GM19455 (cell line): ENCODE measurements at regions not wholly inside any gene's neighbourhood (a gene's known extent, or its start where the extent isn't known, plus 50 kb on each side); places are given as distances from the start of the nearest gene placed in this dataset.

Experiments
- ATAC-seq: cut with Tn5 transposase; IDR thresholded peaks from one replicate; pipeline ENCODE4 v1.9.1; 2021; ENCODE audit not compliant: unreplicated experiment

DNA sequence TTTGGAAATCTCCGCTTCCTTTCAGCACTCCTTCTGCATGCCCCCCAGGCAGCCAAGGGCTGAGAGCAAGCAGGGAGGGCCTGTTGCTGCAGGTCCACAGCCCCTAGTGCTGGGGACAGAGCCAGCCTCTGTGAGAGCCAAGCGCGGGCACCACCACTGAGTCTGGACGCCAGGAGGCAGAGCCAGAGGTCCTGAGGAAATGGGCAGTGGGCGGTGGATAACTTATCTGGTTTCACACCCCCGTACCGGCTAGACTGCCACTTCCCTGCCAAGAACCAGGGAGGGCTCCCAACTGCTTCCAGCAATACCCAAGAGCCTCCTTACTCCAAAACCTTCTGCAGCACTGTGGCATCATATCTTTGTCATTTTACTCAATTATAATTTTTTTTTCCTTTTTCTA lies 141.6 kb upstream of the IGF1R start:
- no peak for ATAC-seq

DNA sequence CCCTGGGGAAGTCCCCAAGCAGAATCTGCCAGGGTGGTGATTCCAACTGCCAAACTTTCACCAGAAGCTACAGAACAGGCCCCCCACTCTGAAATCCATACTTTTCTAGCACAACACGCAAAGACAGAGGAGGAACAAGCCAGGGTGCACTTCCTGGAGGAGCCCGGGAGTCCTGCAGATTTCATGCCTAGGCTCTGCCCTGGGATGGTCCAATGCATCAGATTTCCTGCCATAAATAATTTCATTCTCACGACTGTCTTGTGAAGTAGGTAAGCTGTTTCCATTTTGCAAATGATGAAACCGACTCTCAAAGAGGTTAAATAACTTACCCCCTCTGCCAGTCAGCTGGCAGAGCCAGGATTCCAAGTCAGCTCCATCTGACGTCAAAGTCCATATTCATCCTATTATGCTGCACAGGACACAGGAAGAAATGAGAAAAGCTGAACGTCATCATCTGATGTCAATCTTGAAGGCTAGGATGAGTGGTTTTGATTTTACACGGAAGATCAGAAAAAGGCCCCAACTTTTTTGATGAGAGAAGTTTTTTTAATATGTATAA lies 134.8 kb upstream of the IGF1R start:
- no peak for ATAC-seq

DNA sequence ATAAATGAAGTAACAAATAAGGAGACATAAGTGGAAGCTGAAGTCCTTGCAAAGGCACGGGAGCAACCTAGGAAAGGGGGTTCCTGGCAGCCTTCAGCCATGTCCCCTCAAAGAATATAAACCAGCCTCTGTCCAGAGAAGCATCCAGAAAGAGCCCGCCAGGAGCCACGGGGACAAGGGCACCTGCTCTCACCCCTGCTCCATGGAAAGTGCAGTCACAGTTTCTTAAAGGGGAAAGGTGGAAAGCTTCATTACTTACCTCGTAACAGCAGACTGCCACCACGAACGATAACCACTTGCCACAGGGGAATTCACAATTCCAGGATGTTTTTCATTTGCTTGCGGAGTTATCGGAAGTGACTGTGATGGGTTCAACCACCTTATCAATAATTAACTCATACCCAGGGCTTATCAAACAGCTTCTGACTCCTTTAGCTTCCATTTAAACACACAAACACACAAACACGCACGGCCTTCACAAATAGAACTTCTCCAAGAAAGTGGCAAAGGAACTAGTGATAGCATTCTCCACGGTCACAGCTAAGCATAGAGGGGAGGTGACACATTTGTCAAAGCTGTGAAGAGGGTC lies 134.2 kb upstream of the IGF1R start:
- ATAC-seq: no peak

- peak; percentile 71 for ATAC-seq
These were observed 129.3 kb upstream of the IGF1R start for GRCh38 chr15:98518823-98519561.

DNA sequence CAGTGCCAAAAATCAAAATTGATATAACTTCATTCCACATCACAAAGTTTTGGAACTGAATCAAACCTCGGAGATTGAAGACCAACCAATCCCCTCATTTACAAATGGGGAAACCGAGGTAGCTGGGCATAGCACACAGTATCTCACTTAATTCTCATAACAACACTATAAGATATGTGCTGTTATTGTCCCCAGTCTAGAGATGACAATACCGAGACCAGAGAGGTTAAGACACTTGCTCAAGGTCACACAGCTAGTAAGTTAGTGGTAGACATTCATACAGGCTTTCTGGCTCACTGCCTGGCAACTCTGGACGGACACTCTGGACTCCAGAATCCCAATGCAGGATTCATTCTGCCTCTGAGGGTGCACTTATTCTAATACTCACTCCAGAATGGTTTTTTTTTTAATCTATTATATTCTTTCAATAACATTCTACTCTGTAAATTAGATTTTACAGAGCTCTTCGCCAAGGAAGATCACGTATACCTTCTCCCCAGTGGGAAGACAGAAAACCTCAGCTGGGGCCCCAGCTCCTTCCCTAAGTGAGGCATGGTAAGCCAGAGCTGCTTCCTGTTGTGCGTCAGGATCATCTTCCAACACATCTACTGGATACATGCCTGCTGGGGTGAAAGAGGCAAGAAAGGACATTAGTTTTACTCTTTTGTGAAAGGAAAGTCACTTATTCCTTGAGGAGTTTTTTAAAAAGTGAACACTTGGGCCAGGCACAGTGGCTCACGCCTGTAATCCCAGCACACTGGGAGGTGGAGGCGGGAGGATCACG lies 128.4 kb upstream of the IGF1R start:
- ATAC-seq: no peak

- no peak for ATAC-seq
These were observed 126.2 kb upstream of the IGF1R start for GRCh38 chr15:98522127-98522526.

DNA sequence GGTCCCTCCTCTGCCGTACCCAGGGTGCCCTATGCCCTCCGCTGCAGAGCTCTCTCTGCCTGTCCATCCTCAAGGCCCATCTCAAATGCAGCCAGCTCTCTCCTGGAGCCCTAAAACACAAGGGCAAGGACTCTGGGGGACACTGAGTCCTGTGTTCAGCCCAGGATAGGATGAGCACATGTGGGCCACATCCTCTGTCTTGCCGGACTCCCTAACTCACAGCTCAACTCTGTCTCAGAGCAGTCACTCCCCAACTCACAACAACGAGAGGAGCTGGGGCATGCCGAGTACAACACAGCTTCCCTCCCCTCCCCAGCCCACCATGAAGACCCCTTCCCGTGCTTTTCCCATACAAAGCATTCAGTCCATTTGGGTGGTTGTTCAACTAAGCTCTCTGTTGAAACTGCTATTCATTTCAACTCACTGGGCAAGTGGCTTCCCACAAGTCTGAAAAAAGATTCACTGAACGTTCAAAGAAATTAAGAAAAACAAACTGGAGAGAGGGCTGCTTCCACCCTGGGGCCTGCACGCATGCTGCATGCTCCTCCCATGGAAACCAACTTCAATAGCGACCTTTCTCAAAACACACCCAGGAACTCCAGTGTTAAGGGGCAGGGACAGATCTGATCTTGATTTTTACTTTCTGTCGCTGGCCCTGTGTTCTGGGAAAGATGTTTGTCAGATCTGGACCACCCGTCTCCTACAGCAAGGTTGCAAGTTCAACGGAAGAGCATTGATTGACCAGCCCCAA lies 124.3 kb upstream of the IGF1R start:
- ATAC-seq: no peak

DNA sequence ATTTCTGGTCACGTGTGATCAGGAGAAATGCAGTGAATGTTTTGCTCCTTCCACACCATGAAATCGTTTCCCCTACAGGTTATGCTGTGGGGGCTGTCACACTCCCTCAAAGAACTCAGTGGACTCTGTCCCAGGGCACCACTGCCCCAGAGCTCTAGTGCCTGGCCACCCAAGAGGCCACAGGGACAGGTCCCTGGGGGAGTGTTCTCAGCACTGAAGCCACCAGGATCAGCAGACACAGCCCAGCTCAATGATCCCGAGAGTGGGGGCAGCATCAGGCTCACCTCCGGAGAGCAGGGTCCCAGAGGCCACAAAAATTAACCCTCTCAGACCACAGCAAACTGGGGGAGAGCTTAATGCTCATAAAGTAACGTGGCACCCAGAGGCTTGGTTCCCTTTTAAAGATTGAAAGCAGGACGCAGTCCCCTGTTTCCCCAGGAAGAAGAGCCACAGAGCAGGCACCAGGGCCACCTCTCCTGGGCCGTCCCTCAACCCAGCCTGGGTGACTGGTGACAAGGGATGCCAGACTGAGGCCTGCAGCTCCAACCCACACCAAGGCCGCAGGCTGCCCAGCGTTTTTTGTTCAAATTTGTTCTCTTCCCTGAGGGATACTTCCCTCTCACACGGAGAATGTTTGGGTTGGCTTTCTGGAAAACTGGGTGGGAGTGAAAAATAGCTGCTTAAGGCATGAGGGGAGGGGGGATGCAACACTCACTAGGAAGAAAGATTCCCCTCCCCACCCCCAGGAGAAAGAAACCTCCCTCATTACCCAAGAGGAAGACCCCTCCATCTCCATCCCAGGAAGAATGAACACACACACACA lies 123.3 kb upstream of the IGF1R start:
- no peak for ATAC-seq

DNA sequence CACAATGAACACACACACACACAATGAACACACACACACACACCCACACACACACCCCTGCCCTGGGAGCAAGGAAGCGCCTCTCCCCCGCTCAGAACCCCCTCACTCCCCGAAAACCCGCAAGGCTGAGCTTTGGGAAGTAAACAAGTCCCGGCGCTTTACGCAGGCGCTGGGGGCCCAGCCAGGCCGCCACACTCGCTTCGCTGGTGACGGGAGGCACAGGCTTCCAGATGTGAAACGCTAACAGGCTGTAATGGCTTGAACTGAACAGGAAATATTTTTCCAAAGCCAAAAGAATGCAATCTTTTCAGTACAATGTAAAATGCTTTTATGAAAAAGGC lies 122.7 kb upstream of the IGF1R start:
- no peak for ATAC-seq

GRCh38 chr15:98526094-98526493 lies 122.2 kb upstream of the IGF1R start:
- no peak for ATAC-seq

- no peak for ATAC-seq
These were observed 120.2 kb upstream of the IGF1R start for GRCh38 chr15:98528046-98528725.

GRCh38 chr15:98529205-98530145 lies 118.9 kb upstream of the IGF1R start:
- no peak for ATAC-seq

GRCh38 chr15:98530570-98530969 lies 117.8 kb upstream of the IGF1R start:
- no peak for ATAC-seq

DNA sequence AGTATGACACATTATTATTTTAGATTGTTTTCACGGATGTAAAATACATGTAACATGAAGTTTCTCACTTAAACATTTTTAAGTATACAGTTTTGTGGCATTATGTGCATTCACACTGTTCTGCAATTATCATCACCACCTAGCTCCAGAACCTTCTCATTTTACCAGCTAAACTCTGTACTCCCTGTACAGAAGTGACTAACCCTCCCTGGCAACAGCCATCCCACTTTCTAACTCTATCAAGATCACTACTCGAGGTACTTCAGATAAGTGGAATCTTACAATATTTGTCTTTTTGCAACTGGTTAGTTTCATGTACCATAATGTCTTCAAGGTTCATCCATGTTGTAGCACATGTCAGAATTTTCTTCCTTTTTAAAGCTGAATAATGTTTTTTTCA lies 116.3 kb upstream of the IGF1R start:
- no peak for ATAC-seq

DNA sequence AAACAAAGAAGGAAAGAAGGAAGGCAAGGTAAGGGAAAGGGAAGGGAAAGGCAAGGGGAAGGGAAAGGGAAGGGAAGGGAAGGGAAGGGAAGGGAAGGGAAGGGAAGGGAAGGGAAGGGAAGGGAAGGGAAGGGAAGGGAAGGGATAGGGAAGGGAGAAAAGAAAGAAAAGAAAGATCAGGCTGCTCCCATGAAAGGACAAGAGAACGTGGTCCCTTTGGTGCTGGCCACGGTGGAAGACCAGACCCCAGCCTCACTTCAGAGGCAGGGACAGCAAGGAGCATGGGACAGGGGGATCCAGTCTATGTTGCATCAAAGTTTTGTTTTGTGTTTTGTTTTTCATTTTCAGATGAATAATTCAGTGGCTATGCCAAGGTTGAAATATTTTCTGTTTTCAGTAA lies 111.4 kb upstream of the IGF1R start:
- ATAC-seq: no peak

DNA sequence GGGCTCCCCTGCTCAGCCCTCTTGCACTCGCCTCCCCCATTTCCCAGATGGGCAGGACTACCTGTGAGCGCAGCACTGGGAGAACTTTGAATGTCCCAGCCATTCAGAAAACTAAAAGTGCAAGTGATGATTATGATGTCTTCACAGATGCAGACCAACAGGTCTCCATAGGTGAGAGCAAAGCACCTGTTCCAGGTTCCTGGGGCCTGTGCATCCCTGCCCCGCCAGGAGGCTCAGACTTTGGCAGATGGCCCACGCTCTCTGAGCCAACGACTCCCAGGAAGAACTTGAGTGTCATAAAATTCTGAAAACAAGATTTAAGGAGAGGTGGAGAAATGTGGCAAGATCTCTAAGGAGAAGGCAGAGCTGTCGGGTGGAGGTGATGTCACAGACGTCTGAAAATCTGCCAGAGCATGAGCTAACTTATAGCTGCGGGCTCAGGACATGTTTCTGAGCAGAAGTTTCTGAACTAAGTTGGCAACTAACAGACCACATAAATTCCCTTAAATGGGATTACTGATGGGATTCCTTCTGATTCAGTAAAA lies 110.8 kb upstream of the IGF1R start:
- no peak for ATAC-seq

GRCh38 chr15:98541519-98541918 lies 106.8 kb upstream of the IGF1R start:
- ATAC-seq: no peak

DNA sequence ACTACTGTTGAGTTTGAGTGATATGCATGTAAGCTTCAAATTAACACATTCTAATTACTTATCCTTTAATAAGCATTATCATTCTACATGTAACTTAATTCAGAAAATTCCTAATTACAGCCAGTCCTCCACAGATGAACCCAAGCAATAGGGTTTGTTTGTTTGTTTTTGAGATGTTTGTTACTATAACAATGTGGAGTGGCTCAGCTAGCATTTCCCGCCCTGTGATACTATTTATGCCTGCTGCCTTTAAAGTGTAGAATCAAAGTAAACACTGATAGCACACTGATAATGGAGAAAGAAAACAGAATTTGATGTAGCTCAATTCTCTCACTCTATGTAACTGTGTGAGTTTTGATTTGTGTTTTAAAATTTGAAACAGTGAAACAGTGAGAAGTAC lies 105.1 kb upstream of the IGF1R start:
- no peak for ATAC-seq
